Cardiac fibroblast (primary cell): ENCODE measurements at regions not wholly inside any gene's neighbourhood (a gene's known extent, or its start where the extent isn't known, plus 50 kb on each side); places are given as distances from the start of the nearest gene placed in this dataset.

ENCODE experiments used
- DNase-seq, 2 donors: peaks; one replicate each; pipeline versions ENCODE4 v3.0.0 to v3.0.0-alpha.2; 2010; ENCODE audit warnings: low read depth in 2 of 2
- H3K4me3 ChIP-seq, 2 donors: replicated peaks in 1 of 2; 1 replicate in 1 of 2; 2 replicates in 1 of 2; pipeline ENCODE4 v1.5.1; 2011; ENCODE audit warnings: low read depth in 2 of 2, low read length in 2 of 2, mild to moderate bottlenecking in 2 of 2, moderate library complexity in 1 of 2
- TF ChIP-seq, protein P1 (sequence below): IDR thresholded peaks from one replicate; pipeline ENCODE4 v1.5.1; 2011; ENCODE audit warnings: low read depth, mild to moderate bottlenecking, low read length, inconsistent platforms

DNA sequence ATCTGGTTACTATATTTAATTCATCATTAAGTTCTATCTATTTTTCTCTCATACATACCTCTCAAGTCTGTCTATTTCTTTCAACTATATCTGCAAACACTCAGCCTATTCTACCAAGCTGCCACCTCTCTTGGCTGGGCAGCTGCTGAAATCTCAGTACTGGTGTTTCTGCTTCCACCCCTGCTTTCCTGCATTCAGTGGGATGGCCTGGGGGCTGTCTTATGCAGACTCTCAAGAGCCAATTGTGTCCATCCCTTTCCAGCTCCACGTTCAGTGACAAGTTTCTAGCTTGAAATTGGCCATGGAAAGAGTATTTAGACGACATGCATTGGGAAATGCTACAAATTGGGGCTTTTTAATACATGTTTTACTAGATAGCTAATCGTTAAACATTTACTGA lies 378.4 kb upstream of the DPPA4 start:
- no peak for DNase-seq
- TF ChIP-seq, protein P1, sequence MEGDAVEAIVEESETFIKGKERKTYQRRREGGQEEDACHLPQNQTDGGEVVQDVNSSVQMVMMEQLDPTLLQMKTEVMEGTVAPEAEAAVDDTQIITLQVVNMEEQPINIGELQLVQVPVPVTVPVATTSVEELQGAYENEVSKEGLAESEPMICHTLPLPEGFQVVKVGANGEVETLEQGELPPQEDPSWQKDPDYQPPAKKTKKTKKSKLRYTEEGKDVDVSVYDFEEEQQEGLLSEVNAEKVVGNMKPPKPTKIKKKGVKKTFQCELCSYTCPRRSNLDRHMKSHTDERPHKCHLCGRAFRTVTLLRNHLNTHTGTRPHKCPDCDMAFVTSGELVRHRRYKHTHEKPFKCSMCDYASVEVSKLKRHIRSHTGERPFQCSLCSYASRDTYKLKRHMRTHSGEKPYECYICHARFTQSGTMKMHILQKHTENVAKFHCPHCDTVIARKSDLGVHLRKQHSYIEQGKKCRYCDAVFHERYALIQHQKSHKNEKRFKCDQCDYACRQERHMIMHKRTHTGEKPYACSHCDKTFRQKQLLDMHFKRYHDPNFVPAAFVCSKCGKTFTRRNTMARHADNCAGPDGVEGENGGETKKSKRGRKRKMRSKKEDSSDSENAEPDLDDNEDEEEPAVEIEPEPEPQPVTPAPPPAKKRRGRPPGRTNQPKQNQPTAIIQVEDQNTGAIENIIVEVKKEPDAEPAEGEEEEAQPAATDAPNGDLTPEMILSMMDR = no peak
- H3K4me3 ChIP-seq = no peak overlapping the region

DNA sequence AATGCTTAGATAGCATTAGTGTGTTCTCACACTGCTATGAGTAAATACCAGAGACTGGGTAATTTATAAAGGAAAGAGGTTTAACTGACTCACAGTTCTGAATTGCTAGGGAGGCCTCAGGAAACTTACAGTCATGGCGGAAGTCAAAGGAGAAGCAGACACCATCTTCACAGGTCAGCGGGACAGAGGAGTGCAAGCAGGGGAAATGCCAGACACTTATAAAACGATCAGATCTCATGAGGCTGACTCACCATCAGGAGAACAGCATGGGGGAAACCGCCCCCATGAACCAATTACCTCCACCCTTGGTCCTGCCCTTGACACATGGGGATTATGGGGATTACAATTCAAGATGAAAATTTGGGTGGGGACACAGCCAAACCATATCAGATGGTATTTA lies 381.5 kb upstream of the DPPA4 start:
- no peak for DNase-seq
- TF ChIP-seq, protein P1 = no peak
- no peak overlapping the region for H3K4me3 ChIP-seq

DNA sequence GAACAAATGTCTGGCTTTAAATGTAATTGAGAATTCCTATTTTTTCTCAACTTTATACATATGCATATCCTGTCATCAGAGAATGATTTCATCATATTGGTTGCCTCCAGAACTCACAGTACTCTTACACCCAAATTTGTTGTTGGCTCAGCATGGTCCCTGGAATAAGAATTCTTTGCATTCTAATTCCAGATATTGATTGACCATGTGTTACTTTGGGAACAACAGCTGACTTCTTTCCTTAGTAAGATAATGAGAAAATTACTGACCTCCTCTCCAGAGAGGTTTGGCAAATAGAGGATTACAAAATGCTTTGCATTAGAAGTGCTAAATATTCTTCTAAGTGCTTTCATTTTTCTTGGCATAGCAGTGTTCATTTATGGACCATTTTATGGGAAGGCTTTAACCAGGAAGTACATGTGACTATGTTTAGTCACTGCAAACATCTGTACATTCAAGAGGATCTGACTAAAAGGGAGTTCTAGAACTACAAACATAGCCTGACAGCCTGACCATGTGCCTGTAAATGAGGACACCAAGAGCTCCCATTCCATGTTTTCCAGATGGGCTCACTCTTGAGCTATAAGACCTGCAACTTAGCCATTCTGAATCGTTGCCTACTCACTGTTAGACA lies 391.6 kb upstream of the DPPA4 start:
- TF ChIP-seq, protein P1 = no peak
- peak; percentile 37 for DNase-seq
- H3K4me3 ChIP-seq = no peak overlapping the region

DNA sequence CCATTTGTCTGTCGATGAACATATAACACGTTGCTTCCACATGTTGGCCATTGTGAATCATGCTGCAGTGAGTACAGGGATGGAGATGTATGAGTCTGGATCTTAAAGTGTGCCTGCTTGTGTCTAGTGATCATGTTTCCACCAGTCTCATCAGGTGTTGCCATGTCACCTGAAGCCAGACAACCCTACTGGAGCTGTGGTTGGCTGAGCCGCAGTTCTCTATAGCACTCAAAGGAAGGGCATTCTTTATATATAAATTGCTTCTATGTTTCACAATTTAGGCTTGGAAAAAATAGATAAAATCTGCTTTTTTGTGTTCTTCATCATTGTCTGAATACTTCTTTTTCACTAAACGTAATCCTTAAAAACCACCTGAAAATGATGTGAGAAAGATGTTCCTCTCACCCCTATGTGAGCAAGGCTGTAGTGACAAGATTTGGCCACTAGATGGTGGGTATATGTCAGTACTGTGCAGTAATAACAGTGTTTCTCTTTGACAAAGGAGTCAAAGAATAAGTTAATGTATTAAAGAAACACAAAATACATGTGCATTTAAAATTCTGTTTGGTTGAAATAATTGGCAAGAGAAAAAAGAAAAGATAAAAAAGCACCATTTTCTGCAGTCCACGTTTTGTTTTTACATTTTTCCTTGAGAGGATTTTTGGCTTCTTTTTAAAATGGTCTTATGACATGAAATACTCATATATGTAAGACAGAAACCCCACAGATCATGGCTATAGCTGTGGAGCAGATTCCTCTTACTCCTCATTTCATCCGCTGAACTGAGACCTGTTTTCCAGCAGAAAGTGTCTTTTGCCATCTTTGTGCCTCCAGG lies 394.5 kb upstream of the DPPA4 start:
- DNase-seq = peak; percentile 80 to 81
- TF ChIP-seq, protein P1 = peak; percentile 88
- no peak overlapping the region for H3K4me3 ChIP-seq

DNA sequence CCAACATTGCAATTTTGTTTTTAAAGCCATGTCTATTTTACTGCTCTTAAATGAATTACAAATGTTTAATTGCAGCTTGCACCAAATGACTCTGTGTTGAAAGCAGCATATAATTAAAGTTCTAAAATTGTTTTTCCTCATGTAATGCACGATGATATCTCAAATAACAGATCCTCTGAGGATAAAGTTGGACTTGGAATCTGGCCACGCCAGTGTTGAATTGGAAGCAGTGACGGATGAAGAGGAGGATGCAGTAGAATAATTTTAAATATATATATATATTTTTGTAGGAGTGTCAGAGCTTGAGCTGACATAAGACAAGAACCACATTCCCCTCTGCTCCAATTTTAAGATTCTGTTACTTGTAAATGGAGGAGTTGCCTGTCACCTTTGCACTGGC lies 406.6 kb upstream of the DPPA4 start:
- TF ChIP-seq, protein P1 = no peak
- no peak overlapping the region for H3K4me3 ChIP-seq
- no peak for DNase-seq

DNA sequence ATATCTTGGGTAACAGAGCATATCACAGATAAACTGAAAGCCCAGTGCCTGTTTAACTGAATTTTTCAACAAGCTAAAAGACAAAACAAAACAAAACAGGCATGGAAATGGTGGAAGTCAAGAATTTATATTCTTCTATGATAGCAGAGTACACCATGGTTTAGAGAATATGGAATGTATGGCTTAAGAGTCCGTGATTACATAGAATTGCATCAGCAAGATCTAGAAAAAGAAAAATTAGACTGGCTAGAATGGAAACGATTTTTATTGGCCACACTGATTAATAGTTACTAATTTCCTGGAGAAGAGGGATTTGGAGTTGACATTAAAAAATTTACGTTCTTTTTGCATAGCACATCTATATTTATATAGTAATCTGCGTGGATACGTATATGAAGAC lies 435.2 kb upstream of the DPPA4 start:
- no peak for DNase-seq
- TF ChIP-seq, protein P1 = no peak
- no peak overlapping the region for H3K4me3 ChIP-seq
